ENCODE measurements at regions not wholly inside any gene's neighbourhood (a gene's known extent, or its start where the extent isn't known, plus 50 kb on each side); places are given as distances from the start of the nearest gene placed in this dataset.

DNA sequence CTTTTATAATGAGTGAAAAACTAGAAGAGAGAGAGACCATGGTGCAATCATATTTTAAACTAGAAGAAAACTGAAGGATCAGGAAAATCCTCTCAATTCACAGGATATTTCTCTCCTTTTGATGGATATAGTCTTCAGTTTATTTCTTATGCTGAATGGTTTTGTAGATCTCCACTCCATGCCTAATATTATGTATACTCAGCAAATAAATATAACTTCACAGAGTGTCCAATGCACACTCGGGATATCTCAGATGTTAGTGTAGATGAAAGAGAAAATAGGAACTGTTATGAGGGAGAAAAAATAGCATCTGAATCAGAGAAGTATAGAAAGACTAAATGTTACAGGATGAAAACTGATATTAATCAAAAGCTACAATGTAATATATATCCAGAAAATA, 1324.5 kb upstream of the PIK3C3 start:
- Mint-ChIP-seq H3K4me1 (ENCODE audit: low read depth) (no peaks in the 10 kb centered on the region), H3K9me3 (peaks cover 26% of the 10 kb centered on the region)

DNA sequence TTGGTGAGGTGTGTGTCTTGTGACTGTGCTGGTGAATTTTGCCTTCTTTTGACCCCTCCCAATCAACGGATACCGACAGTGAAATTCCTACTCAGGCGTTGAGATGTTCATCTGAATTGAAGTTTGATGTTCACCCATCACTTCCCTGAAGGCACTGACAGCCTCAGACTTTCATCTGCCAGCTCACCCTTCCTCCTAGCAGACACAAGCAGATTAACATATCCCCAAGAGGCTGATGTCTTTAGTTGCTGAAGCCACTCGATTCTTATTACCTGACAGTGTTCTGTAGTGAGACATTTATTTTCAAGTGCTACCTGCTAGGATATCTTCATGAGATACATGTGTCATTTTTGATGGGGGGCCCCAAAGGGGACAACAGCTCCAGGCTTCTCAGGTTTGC, 1330.1 kb upstream of the PIK3C3 start:
- Mint-ChIP-seq H3K4me3 (no peak overlapping the region), H3K9me3 (peaks cover 16% of the 10 kb centered on the region), H3K36me3 (ENCODE audit: low read depth) (no peaks in the 10 kb centered on the region), H3K27me3 (ENCODE audit: insufficient read depth) (no peaks in the 10 kb centered on the region), H3K27ac (no peak overlapping the region), H3K4me1 (ENCODE audit: low read depth) (no peaks in the 10 kb centered on the region)
- no peak for DNase-seq (ENCODE audit: low spot score)
- intact Hi-C loops (cut with micrococcal nuclease), result no loop called here

More for the DNA sequence above, 1324.5 kb upstream of the PIK3C3 start:
- no peaks in the 10 kb centered on the region for H3K36me3 Mint-ChIP-seq (ENCODE audit: low read depth)
- intact Hi-C loops (cut with micrococcal nuclease), result no loop called here
- no peak for DNase-seq (ENCODE audit: low spot score)
- H3K27ac Mint-ChIP-seq, result no peak overlapping the region
- no peak overlapping the region for H3K4me3 Mint-ChIP-seq
- H3K27me3 Mint-ChIP-seq (ENCODE audit: insufficient read depth), result no peaks in the 10 kb centered on the region

DNA sequence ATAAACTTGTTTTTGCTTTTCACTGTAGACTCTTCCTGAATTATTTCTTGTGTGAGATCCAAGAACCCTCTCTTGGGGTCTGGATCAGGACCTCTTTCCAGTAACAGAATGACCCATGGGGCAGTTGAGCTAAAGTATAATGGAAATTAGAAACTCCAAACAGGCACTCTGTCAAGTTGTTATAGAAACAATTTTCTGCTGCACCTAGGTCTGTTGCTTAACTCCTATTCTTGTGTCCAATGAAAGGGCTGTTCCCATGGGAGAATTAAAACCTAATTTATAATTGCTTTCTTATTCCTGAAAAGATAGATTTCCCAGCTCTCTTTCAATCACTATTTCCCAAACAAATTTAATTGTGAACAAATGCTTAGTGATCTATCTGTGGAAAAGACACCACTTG, 1341.3 kb upstream of the PIK3C3 start:
- no peaks in the 10 kb centered on the region for H3K36me3 Mint-ChIP-seq (ENCODE audit: low read depth)
- H3K27me3 Mint-ChIP-seq (ENCODE audit: insufficient read depth), result no peaks in the 10 kb centered on the region
- DNase-seq (ENCODE audit: low spot score), result no peak
- H3K4me1 Mint-ChIP-seq (ENCODE audit: low read depth), result no peaks in the 10 kb centered on the region
- H3K9me3 Mint-ChIP-seq, result peaks cover 17% of the 10 kb centered on the region
- no peak overlapping the region for H3K4me3 Mint-ChIP-seq
- intact Hi-C loops (cut with micrococcal nuclease), result no loop called here
- H3K27ac Mint-ChIP-seq, result no peak overlapping the region

DNA sequence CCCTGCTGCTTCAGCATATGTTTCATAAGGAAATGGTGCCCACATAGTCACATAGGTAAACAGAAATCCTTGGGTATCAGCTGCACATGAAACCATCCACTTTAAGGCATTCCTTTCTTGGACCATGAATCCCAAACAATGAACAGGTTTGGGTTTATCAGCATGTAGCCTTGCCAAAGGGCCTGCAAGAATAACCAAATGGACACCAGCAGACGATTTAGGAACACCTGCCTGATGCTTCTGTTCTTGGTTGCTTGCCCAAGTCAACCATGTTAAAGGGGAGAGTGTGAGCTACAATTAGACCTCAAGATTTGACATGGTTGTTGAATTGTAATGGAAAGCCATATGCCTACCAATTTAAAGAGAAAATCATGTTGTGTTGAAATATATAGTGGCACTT, 1342.7 kb upstream of the PIK3C3 start:
- no peak overlapping the region for H3K27ac Mint-ChIP-seq
- no peak overlapping the region for H3K4me3 Mint-ChIP-seq
- no peaks in the 10 kb centered on the region for H3K36me3 Mint-ChIP-seq (ENCODE audit: low read depth)
- no peak for DNase-seq (ENCODE audit: low spot score)
- intact Hi-C loops (cut with micrococcal nuclease), result no loop called here
- no peaks in the 10 kb centered on the region for H3K27me3 Mint-ChIP-seq (ENCODE audit: insufficient read depth)
- peaks cover 13% of the 10 kb centered on the region for H3K9me3 Mint-ChIP-seq
- H3K4me1 Mint-ChIP-seq (ENCODE audit: low read depth), result no peaks in the 10 kb centered on the region

DNA sequence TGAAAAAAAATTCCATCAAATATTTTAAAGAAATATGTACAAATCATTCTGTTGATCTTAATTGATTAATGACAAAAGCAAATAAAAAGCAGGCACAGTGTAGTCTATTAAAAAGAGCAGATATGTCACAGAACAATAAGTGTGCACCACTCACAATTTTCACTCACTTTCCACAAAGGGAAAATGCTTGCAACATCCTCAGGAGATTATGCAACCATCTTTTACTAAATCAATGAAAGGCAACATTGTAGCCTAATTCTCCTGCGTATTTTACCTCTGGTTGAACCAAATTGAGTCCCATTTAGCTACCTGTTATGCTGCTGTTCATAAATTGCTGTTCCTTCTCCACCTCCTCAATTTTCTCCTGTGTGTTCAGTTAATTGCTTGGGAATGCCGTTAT, 1346.8 kb upstream of the PIK3C3 start:
- intact Hi-C loops (cut with micrococcal nuclease), result no loop called here
- no peaks in the 10 kb centered on the region for H3K4me1 Mint-ChIP-seq (ENCODE audit: low read depth)
- no peaks in the 10 kb centered on the region for H3K27me3 Mint-ChIP-seq (ENCODE audit: insufficient read depth)

DNA sequence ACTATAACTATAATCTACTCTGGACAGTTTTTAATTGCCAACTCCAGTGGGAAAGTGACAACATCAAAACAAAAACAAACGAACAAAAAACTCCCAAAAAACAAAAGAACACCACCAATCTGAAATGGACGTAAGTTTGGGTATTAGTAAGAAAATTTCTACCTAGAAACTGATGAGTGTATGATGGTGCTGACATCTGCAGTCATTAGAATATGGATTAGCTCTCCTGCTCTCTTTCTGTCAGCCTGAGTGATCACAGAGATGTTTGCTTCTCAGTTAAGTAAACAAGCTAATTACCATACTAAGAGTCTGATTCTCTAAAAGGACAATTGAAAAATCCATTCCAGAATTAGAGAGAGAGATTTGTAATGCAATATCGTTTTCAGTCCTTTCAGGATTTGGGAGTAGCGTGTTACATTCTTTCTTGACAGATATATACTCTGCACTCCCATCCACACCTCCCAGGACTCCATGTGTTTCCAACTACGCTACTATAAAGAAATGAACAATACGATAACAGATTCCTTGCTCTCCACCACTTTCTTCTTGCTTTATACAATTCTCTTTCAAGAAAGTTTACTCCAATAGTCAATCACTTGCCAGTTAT, 1347.4 kb upstream of the PIK3C3 start:
- intact Hi-C loops (cut with micrococcal nuclease), result no loop called here
- no peaks in the 10 kb centered on the region for H3K27me3 Mint-ChIP-seq (ENCODE audit: insufficient read depth)
- H3K4me1 Mint-ChIP-seq (ENCODE audit: low read depth), result no peaks in the 10 kb centered on the region
- H3K9me3 Mint-ChIP-seq, result peaks cover 6% of the 10 kb centered on the region
- H3K4me3 Mint-ChIP-seq, result no peak overlapping the region
- no peaks in the 10 kb centered on the region for H3K36me3 Mint-ChIP-seq (ENCODE audit: low read depth)
- no peak for DNase-seq (ENCODE audit: low spot score)
- no peak overlapping the region for H3K27ac Mint-ChIP-seq

More for the DNA sequence above, 1346.8 kb upstream of the PIK3C3 start:
- Mint-ChIP-seq H3K27ac (no peak overlapping the region), H3K4me3 (no peak overlapping the region), H3K36me3 (ENCODE audit: low read depth) (no peaks in the 10 kb centered on the region), H3K9me3 (peaks cover 2% of the 10 kb centered on the region)
- DNase-seq (ENCODE audit: low spot score), result no peak

DNA sequence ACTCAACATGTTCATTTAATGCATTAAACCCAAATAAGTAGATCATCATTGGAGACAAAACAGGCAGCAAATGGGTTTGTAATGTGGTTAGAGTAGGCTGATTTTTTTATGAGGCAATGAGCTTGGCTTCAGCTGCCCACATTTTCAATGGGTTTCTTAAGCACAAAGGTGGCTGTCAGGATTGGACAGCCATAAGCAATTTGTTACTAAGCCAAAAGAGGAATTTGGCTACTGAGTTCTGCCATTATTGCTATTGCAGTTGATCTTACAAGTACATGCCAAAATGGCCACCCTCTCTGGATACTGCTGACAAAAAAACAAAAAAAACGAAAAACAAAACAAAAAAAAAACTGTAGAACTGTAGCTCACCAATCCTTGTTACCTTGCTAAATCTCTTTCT, 1348.0 kb upstream of the PIK3C3 start:
- no peak overlapping the region for H3K27ac Mint-ChIP-seq
- H3K36me3 Mint-ChIP-seq (ENCODE audit: low read depth), result no peaks in the 10 kb centered on the region
- DNase-seq (ENCODE audit: low spot score), result no peak
- no peak overlapping the region for H3K4me3 Mint-ChIP-seq
- H3K27me3 Mint-ChIP-seq (ENCODE audit: insufficient read depth), result no peaks in the 10 kb centered on the region
- no peaks in the 10 kb centered on the region for H3K4me1 Mint-ChIP-seq (ENCODE audit: low read depth)
- H3K9me3 Mint-ChIP-seq, result peaks cover 6% of the 10 kb centered on the region
- intact Hi-C loops (cut with micrococcal nuclease), result no loop called here

DNA sequence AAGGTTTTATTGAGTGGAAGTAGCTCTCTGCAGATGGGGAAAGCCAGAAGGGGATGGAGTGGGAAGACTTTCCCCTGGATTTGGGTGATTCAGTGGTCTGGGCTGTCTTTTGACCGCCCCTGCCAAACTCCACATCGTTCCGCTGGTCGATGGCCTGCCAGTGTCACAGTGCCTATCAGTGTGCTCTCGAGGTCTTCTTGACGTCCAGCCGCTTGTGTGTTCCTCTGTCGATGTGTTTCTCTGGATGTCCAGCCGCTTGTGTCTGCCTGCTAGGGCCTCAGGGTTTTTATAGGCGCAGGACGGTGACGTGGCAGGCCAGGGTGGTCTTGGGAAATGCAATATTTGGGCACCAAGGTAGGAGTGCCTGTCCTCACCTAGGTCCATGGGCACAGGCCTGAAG, 1371.4 kb upstream of the PIK3C3 start:
- Mint-ChIP-seq H3K9me3 (peaks cover 6% of the 10 kb centered on the region), H3K27ac (no peak overlapping the region), H3K4me3 (no peak overlapping the region), H3K36me3 (ENCODE audit: low read depth) (no peaks in the 10 kb centered on the region), H3K4me1 (ENCODE audit: low read depth) (no peaks in the 10 kb centered on the region), H3K27me3 (ENCODE audit: insufficient read depth) (no peaks in the 10 kb centered on the region)
- intact Hi-C loops (cut with micrococcal nuclease), result no loop called here
- DNase-seq (ENCODE audit: low spot score), result no peak

DNA sequence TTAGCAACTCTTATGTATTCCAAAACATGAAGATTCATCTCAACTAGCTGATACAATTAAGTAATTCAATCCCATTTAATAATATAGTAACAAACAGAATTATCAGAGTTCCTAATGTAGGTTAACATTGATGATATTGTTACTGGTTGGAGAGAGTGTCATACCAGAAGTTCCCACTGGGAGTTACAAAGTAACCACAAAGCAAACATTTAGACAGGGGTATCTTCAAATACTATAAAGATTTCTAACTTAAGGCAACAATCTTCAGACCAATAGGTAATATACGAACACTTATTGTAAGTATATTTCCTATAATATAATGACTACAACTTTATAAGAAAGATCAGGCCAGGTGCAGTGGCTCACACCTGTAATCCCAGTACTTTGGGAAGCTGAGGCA, 1372.9 kb upstream of the PIK3C3 start:
- Mint-ChIP-seq H3K4me1 (ENCODE audit: low read depth) (no peaks in the 10 kb centered on the region), H3K9me3 (peaks cover 5% of the 10 kb centered on the region), H3K27me3 (ENCODE audit: insufficient read depth) (no peaks in the 10 kb centered on the region), H3K4me3 (no peak overlapping the region), H3K36me3 (ENCODE audit: low read depth) (no peaks in the 10 kb centered on the region), H3K27ac (no peak overlapping the region)
- DNase-seq (ENCODE audit: low spot score), result no peak
- intact Hi-C loops (cut with micrococcal nuclease), result no loop called here

DNA sequence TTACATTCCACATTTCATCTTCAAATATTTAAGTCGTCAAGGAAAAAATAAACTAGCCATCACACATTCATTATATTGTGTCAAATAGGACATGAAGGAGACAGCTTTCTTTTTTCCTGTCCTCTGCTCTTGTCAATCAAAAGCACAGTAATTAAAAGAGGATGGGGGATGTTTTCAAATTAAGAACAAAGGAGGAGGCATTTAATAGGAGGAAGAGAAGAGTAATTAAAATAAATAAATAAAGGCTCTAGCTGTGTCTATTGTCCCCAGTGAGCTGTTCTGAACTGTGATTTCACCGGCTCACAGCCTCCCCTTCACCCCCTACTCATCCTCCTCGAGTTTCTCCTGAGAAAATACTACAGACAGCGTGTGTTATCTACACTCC, 1377.1 kb upstream of the PIK3C3 start:
- Mint-ChIP-seq H3K36me3 (ENCODE audit: low read depth) (no peaks in the 10 kb centered on the region), H3K27ac (no peak overlapping the region), H3K27me3 (ENCODE audit: insufficient read depth) (no peaks in the 10 kb centered on the region), H3K4me3 (no peak overlapping the region), H3K9me3 (peaks cover 13% of the 10 kb centered on the region), H3K4me1 (ENCODE audit: low read depth) (no peaks in the 10 kb centered on the region)
- DNase-seq (ENCODE audit: low spot score), result no peak
- intact Hi-C loops (cut with micrococcal nuclease), result no loop called here

DNA sequence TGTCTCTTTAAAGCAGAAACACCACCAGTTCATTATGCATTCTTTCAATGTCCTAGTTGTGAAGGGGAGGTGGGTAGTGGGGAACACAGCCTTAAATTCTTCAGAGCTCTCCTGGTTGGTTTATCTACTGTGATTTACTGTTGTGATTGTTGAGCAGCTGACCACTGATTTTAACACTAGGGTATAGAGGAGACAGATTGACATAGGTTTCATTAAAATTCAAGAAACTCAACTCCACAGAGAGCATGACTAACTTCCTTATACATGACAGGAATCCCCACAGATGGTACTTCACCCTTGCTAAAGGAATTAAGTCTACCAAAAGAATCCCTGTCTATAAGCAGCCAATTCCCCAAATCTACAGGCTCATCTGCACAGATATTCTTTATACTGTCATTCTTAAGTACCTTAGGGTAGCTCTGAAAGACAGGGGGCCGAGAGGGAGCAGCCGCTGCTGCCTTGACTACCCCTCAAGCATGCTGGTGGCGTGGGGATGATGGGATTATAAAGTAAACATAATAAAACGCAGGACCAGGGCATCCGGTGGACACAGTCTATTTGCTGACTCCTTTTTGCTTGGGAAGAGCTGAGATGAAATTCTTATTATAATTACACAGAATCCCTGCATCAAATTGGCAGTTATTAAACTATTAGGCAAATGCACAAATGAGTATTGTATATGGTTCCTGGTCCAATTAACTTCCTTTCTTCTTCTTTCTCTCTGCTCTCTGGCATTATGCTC, 1377.6 kb upstream of the PIK3C3 start:
- H3K27me3 Mint-ChIP-seq (ENCODE audit: insufficient read depth), result no peaks in the 10 kb centered on the region
- H3K4me3 Mint-ChIP-seq, result no peak overlapping the region
- intact Hi-C loops (cut with micrococcal nuclease), result no loop called here
- H3K4me1 Mint-ChIP-seq (ENCODE audit: low read depth), result no peaks in the 10 kb centered on the region
- no peak overlapping the region for H3K27ac Mint-ChIP-seq
- no peak for DNase-seq (ENCODE audit: low spot score)
- H3K36me3 Mint-ChIP-seq (ENCODE audit: low read depth), result no peaks in the 10 kb centered on the region
- H3K9me3 Mint-ChIP-seq, result peaks cover 13% of the 10 kb centered on the region

DNA sequence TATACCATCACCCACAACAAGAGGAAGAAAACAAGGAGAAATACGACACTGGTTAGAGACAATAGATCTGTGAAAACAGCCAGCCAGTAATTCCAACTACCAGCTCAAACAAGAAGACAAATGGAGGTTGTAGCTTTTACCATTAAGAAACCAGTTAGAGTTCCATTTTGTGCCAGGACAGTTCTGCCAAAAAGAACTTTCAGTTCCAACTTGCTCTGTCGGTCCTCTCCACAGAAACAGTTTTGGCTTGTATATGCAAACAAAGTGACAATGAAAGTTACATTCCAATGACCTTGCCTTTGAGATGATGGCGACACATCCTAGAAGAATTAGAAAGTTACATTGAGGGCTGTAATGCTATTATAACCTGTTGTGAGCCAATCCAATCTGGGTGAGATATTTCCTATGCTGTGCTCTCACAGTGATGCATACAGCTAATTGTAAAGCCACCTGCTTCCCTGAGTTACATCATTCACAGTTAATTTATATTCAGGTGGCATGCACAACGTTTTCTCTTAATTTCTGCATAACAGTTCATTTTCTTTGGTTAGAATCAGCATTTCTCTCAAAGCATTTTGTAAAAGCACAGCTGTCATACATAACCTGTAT, 1378.4 kb upstream of the PIK3C3 start:
- intact Hi-C loops (cut with micrococcal nuclease), result no loop called here
- H3K4me3 Mint-ChIP-seq, result no peak overlapping the region
- H3K36me3 Mint-ChIP-seq (ENCODE audit: low read depth), result no peaks in the 10 kb centered on the region
- H3K4me1 Mint-ChIP-seq (ENCODE audit: low read depth), result no peaks in the 10 kb centered on the region
- no peak for DNase-seq (ENCODE audit: low spot score)
- peaks cover 13% of the 10 kb centered on the region for H3K9me3 Mint-ChIP-seq
- H3K27ac Mint-ChIP-seq, result no peak overlapping the region
- H3K27me3 Mint-ChIP-seq (ENCODE audit: insufficient read depth), result no peaks in the 10 kb centered on the region

DNA sequence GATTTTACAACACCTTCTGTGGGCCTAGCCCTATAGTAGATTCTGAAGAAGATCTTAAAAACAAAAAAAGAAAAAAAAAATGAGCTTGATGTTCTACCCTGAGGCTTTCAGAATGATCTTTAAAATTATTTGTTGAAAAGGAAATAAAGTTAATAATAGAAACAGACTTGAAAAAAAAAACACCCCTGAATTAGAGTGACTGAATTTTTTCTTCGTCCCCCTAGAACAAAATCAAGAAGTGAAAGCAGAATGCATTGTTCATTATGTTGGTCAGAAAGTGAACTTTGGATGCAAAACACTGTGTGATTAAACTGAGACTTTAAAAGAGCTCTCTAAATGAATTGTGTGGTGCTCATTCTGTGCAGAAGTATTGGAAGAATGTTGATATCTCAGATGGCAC, 1384.4 kb upstream of the PIK3C3 start:
- H3K4me3 Mint-ChIP-seq, result no peak overlapping the region
- peaks cover 18% of the 10 kb centered on the region for H3K9me3 Mint-ChIP-seq
- H3K4me1 Mint-ChIP-seq (ENCODE audit: low read depth), result no peaks in the 10 kb centered on the region
- no peak overlapping the region for H3K27ac Mint-ChIP-seq
- no peaks in the 10 kb centered on the region for H3K36me3 Mint-ChIP-seq (ENCODE audit: low read depth)
- intact Hi-C loops (cut with micrococcal nuclease), result no loop called here
- H3K27me3 Mint-ChIP-seq (ENCODE audit: insufficient read depth), result no peaks in the 10 kb centered on the region
- DNase-seq (ENCODE audit: low spot score), result no peak

Measured in activated T-helper 1 cell treated with anti-CD3 and anti-CD28 coated beads, Interleukin-12 subunit alpha, Interleukin-12 subunit beta, Interleukin-2, Interleukin-4 antibody, amounts not matched to agents 30 ng/mL and 10 ng/mL and 1 ng/mL, durations not matched to agents 14 hours and 24 hours and 36 hours (primary cell).